A549 (cell line): ENCODE measurements at regions not wholly inside any gene's neighbourhood (a gene's known extent, or its start where the extent isn't known, plus 50 kb on each side); places are given as distances from the start of the nearest gene placed in this dataset.
"Not testable (repeated sequence)": the region's sequence is repeated elsewhere in the genome, so short reads cannot be mapped to it uniquely, and the experiment has no call there.

Experiments
- ATAC-seq, 2 experiments: fragments of 200-7000 bp in 1 of 2; fragments of >200 bp in 1 of 2; cut with Nextera tagmentation in 1 of 2; cut with Tn5 transposase in 1 of 2; 3 replicates each; pipeline versions ENCODE4 v1.8.0 to v1.9.1; 2018 to 2020; ENCODE audit warnings: mild to moderate bottlenecking in 1 of 2, moderate library complexity in 1 of 2
- CTCF ChIA-PET: fragments of 300-600 bp; sonication (Branson Sonifier 250); formaldehyde crosslinking; extraction: SDS; loops from one replicate; lab custom pipeline; 2021; ENCODE audit warnings: antibody characterized with exemption, inconsistent platforms; lab: Yijun Ruan, JAX
- POLR2A ChIA-PET: fragments of 350-600 bp; formaldehyde crosslinking; extraction: SDS; loops from one replicate; lab custom pipeline; 2021; ENCODE audit warnings: antibody characterized with exemption, inconsistent platforms; lab: Yijun Ruan, JAX
- DNase-seq, 2 experiments: peaks; one replicate each; pipeline versions ENCODE4 v3.0.0 to v3.0.0-alpha.2; 2011 to 2016; ENCODE audit warnings: low read depth in 1 of 2, low spot score in 1 of 2
- FAIRE-seq: peaks from 2 replicates; lab custom pipeline; 2011; peaks lifted over from hg19 to GRCh38; lab: Jason Lieb, UNC
- H3K27ac ChIP-seq, 2 experiments: fragments of >200 bp; sonication (Bioruptor Twin); formaldehyde crosslinking; 3 replicates each; pipeline ENCODE4 v1.5.1; 2016 to 2017
- H3K4me1 ChIP-seq: fragments of >200 bp; sonication (Bioruptor Twin); formaldehyde crosslinking; 3 replicates; pipeline ENCODE4 v1.6.1; 2016
- H3K4me2 ChIP-seq: fragments of >200 bp; sonication (Bioruptor Twin); formaldehyde crosslinking; 3 replicates; pipeline ENCODE4 v1.6.1; 2016
- H3K4me3 ChIP-seq: fragments of >200 bp; sonication (Bioruptor Twin); formaldehyde crosslinking; 3 replicates; pipeline ENCODE4 v1.5.1; 2016
- H3K9me3 ChIP-seq: fragments of >200 bp; sonication (Bioruptor Twin); formaldehyde crosslinking; 3 replicates; pipeline ENCODE4 v1.6.1; 2016
- CBX2 ChIP-seq: fragments of 200-600 bp; sonication (generic); IDR thresholded peaks from 2 replicates; pipeline ENCODE4 v1.6.1; 2016; ENCODE audit warnings: low read depth, mild to moderate bottlenecking, borderline replicate concordance
- CHD2 ChIP-seq: fragments of 150-350 bp; IDR thresholded peaks from 2 replicates; pipeline ENCODE4 v1.6.1; 2014; ENCODE audit warnings: low read length; ENCODE audit not compliant: partially characterized antibody
- EP300 ChIP-seq, 2 experiments: fragments of >200 bp; sonication (Bioruptor Twin); formaldehyde crosslinking; IDR thresholded peaks; 2 replicates in 1 of 2; 3 replicates in 1 of 2; pipeline ENCODE4 v1.6.1; 2016 to 2017
- HDAC2 ChIP-seq: fragments of 200-600 bp; sonication (generic); IDR thresholded peaks from 2 replicates; pipeline ENCODE4 v1.6.1; 2016
- HEYL ChIP-seq: fragments of 250-450 bp; sonication (Bioruptor Pico); IDR thresholded peaks from 2 replicates; pipeline ENCODE4 v1.8.0; 2021; ENCODE audit warnings: mild to moderate bottlenecking, moderate library complexity
- HOXB5 ChIP-seq: fragments of 250-450 bp; sonication (Bioruptor Pico); IDR thresholded peaks from 2 replicates; pipeline ENCODE4 v1.5.0; 2020; ENCODE audit warnings: mild to moderate bottlenecking, moderate library complexity
- JUN ChIP-seq, 2 experiments: fragments of >200 bp; sonication (Bioruptor Twin); formaldehyde crosslinking; IDR thresholded peaks; 2 replicates in 1 of 2; 3 replicates in 1 of 2; pipeline ENCODE4 v1.6.1; 2016 to 2017
- KDM5A ChIP-seq: fragments of 200-600 bp; sonication (generic); IDR thresholded peaks from 2 replicates; pipeline ENCODE4 v1.6.1; 2016; ENCODE audit warnings: antibody characterized with exemption, mild to moderate bottlenecking
- MAFK ChIP-seq: fragments of 450-650 bp; IDR thresholded peaks from 2 replicates; pipeline ENCODE4 v1.6.1; 2014; ENCODE audit not compliant: partially characterized antibody
- NFE2L2 ChIP-seq: fragments of 150-350 bp; conservative IDR thresholded peaks from 2 replicates; pipeline ENCODE4 v1.6.1; 2014; ENCODE audit warnings: low read length
- POLR2A ChIP-seq: IDR thresholded peaks from 2 replicates; pipeline ENCODE4 v1.6.1; 2012; ENCODE audit warnings: mild to moderate bottlenecking, low read length
- RAD21 ChIP-seq, 2 experiments: fragments of >200 bp in 1 of 2; sonication (Bioruptor Twin) in 1 of 2; formaldehyde crosslinking in 1 of 2; IDR thresholded peaks in 1 of 2; conservative IDR thresholded peaks in 1 of 2; 2 replicates in 1 of 2; 3 replicates in 1 of 2; pipeline ENCODE4 v1.6.1; 2012 to 2018; ENCODE audit warnings: inconsistent platforms in 1 of 2
- SREBF2 ChIP-seq: fragments of 450-650 bp; IDR thresholded peaks from 2 replicates; pipeline ENCODE4 v1.6.1; 2014; ENCODE audit warnings: mild to moderate bottlenecking, moderate library complexity
- ZSCAN20 ChIP-seq: fragments of 250-450 bp; sonication (Bioruptor Pico); IDR thresholded peaks from 2 replicates; pipeline ENCODE4 v1.8.0; 2022; ENCODE audit warnings: mild to moderate bottlenecking, moderate library complexity
- WGBS: methylation state at CpG from one replicate; pipeline ENCODE4 v1.1.6; 2017; ENCODE audit errors: missing lambda C conversion rate; 5-methylcytosine and 5-hydroxymethylcytosine counted together
- TF ChIP-seq, protein P1 (sequence below): fragments of 450-650 bp; IDR thresholded peaks from 2 replicates; pipeline ENCODE4 v1.6.1; 2014; ENCODE audit warnings: antibody characterized with exemption
- TF ChIP-seq, protein P2 (sequence below): IDR thresholded peaks from 2 replicates; pipeline ENCODE4 v1.6.1; 2012; ENCODE audit warnings: low read depth, borderline replicate concordance
- TF ChIP-seq, protein P3 (sequence below): fragments of >200 bp; sonication (Bioruptor Twin); formaldehyde crosslinking; IDR thresholded peaks from 3 replicates; pipeline ENCODE4 v1.6.1; 2016
- TF ChIP-seq, protein P4 (sequence below): IDR thresholded peaks from 2 replicates; pipeline ENCODE4 v1.6.1; 2012

DNA sequence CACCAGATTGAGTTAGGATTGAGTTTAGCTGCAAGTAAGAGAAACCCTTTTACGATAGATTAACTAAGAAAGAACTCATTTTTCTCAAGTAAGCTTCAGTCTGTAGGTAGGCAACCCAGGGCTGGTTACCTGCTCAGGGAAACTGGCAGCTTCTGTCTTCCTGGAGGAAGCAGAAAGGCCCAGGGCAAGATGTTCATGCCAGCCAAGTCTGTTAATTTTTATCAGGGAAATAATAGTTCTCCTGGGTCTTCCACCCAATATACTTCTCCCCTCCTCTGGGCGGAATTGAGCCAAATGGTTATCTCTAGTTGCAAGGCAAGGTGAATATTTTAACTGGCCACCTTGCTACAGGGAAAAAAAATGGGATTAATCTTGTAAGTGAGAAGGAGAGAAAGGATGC is 98.2 kb downstream of the UTRN start:
- 88% methylated on average over 2 of the region's 2 CpGs for WGBS
- Histone ChIP-seq H3K4me3 (no peak overlapping the region), H3K4me2 (no peak overlapping the region), H3K27ac (no peak overlapping the region), H3K4me1 (no peaks in the 10 kb centered on the region), H3K9me3 (peaks cover 12% of the 10 kb centered on the region)
- FAIRE-seq (no peak), DNase-seq (no peak), ATAC-seq (no peak)
- ChIA-PET CTCF (no interaction called here), POLR2A (no interaction called here)
- TF ChIP-seq HEYL (CRISPR knock-in tag) (no peak), POLR2A (no peak), EP300 (IDR thresholded peaks at IDR 0.05) (no peak), JUN (IDR thresholded peaks at IDR 0.05) (no peak), CHD2 (no peak), SREBF2 (no peak), HDAC2 (no peak), MAFK (no peak)
- TF ChIP-seq, protein P1, sequence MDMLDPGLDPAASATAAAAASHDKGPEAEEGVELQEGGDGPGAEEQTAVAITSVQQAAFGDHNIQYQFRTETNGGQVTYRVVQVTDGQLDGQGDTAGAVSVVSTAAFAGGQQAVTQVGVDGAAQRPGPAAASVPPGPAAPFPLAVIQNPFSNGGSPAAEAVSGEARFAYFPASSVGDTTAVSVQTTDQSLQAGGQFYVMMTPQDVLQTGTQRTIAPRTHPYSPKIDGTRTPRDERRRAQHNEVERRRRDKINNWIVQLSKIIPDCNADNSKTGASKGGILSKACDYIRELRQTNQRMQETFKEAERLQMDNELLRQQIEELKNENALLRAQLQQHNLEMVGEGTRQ, result no peak
- TF ChIP-seq, protein P2, sequence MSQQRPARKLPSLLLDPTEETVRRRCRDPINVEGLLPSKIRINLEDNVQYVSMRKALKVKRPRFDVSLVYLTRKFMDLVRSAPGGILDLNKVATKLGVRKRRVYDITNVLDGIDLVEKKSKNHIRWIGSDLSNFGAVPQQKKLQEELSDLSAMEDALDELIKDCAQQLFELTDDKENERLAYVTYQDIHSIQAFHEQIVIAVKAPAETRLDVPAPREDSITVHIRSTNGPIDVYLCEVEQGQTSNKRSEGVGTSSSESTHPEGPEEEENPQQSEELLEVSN, result no peak

DNA sequence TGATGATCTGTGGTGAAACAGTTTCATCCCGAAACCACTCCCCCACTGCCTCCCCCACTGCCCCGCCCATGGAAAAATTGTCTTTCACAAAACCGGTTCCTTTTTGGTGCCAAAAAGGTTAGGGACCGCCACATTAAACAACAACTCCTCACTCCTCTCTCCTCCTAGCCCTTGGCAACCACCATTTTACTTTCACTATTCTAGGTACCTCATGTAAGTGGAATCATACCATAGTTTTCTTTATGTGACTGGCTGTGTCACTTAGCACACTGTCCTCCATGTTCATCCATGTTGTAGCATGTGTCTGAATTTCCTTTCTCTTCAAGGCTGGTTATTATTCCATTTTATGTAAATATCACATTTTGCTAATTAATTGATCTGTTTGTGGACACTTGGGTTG is 99.3 kb downstream of the UTRN start:
- ChIA-PET POLR2A (no interaction called here), CTCF (no interaction called here)
- no peak overlapping the region for H3K27ac ChIP-seq
- ATAC-seq, result no peak
- H3K4me1 ChIP-seq, result no peaks in the 10 kb centered on the region
- no peak for FAIRE-seq
- H3K9me3 ChIP-seq, result peaks cover 12% of the 10 kb centered on the region
- TF ChIP-seq HOXB5 (CRISPR knock-in tag), result no peak
- TF ChIP-seq, protein P3, sequence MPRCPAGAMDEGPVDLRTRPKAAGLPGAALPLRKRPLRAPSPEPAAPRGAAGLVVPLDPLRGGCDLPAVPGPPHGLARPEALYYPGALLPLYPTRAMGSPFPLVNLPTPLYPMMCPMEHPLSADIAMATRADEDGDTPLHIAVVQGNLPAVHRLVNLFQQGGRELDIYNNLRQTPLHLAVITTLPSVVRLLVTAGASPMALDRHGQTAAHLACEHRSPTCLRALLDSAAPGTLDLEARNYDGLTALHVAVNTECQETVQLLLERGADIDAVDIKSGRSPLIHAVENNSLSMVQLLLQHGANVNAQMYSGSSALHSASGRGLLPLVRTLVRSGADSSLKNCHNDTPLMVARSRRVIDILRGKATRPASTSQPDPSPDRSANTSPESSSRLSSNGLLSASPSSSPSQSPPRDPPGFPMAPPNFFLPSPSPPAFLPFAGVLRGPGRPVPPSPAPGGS, result no peak
- TF ChIP-seq, all 56 proteins: peak for 0
- Histone ChIP-seq H3K4me3 (no peak overlapping the region), H3K4me2 (no peak overlapping the region)
- no peak for DNase-seq
- WGBS, result 93% methylated on average over 4 of the region's 4 CpGs

DNA sequence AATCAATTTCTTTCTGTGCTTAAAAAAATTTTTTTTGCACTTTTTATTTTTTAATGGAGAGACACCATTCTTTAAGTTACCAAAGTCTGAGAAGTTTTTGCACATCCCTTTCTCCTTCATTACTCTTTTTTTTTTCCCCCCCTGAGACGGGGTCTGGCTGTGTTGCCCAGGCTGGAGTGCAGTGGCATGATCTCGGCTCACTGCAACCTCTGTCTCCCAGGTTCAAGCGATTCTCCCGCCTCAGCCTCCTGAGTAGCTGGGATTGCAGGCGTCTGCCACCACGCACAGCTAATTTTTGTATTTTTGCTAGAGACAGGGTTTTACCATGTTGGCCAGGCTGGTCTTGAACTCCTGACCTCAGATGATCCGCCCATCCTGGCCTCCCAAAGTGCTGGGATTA is 104.3 kb downstream of the UTRN start:
- H3K4me1 ChIP-seq, ATAC-seq, DNase-seq, H3K27ac ChIP-seq, H3K4me2 ChIP-seq, POLR2A ChIA-PET, CTCF ChIA-PET, H3K9me3 ChIP-seq, H3K4me3 ChIP-seq, FAIRE-seq: not testable (repeated sequence)
- WGBS, result 92% methylated on average over 3 of the region's 7 CpGs

DNA sequence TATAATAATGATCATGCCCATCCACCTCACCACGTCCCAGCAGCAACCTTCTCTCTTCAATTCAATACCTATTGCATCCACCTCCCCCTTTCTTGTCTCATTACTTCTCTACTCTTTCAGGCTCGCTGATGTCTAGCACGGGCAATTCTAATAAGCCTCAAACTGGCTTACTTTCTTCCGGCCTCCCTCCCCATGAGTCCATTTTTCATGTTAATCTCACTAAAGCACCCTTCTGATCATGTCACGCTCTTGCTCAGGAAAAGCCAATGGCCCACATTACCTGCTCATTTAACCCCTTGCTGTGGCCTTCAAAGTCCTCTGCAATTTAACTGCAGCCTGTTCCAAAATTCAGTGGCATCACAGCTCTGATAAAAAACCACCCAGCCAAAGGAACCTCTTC is 105.1 kb downstream of the UTRN start:
- Histone ChIP-seq H3K4me1 (peaks cover 7% of the 10 kb centered on the region; the same call in 2 of the 3 replicates), H3K9me3 (no peaks in the 10 kb centered on the region), H3K4me3 (no peak overlapping the region)
- no peak for DNase-seq
- no peak for ATAC-seq
- TF ChIP-seq CHD2 (no peak), CBX2 (no peak), KDM5A (no peak), RAD21 (conservative IDR thresholded peaks at IDR 0.05 in 1 of 2, IDR thresholded peaks at IDR 0.05 in 1 of 2) (no peak), NFE2L2 (no peak), EP300 (IDR thresholded peaks at IDR 0.05) (no peak), ZSCAN20 (CRISPR knock-in tag) (no peak)
- TF ChIP-seq, protein P4, sequence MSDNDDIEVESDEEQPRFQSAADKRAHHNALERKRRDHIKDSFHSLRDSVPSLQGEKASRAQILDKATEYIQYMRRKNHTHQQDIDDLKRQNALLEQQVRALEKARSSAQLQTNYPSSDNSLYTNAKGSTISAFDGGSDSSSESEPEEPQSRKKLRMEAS, result no peak
- TF ChIP-seq, all 56 proteins: peak for 0
- ChIA-PET POLR2A (no interaction called here), CTCF (no interaction called here)
- Histone ChIP-seq H3K27ac (no peak overlapping the region), H3K4me2 (no peak overlapping the region)
- FAIRE-seq, result no peak
- WGBS, result 83% methylated on average over 5 of the region's 5 CpGs
